GM23338 (cell line): ENCODE measurements at regions not wholly inside any gene's neighbourhood (a gene's known extent, or its start where the extent isn't known, plus 50 kb on each side); places are given as distances from the start of the nearest gene placed in this dataset.

Source experiments
- ATAC-seq: fragments of 200-7000 bp; cut with Tn5 transposase; 3 replicates; pipeline ENCODE4 v1.9.1; 2020
- DNase-seq: peaks from one replicate; pipeline ENCODE4 v3.0.0-alpha.2; 2015; ENCODE audit warnings: low spot score
- H2AFZ ChIP-seq: fragments of 200-600 bp; sonication (generic); 2 replicates; pipeline ENCODE4 v1.8.0; 2016; ENCODE audit warnings: antibody characterized with exemption, mild to moderate bottlenecking, moderate library complexity
- H3F3A ChIP-seq: fragments of 200-600 bp; sonication (generic); replicated peaks from 2 replicates; pipeline ENCODE4 v1.8.0; 2017; ENCODE audit warnings: antibody characterized with exemption, mixed run types, low read depth
- H3K27ac ChIP-seq: fragments of 200-600 bp; sonication (generic); 2 replicates; pipeline ENCODE4 v1.6.1; 2016; ENCODE audit warnings: low read depth
- H3K27me3 ChIP-seq: fragments of 200-600 bp; sonication (generic); 2 replicates; pipeline ENCODE4 v1.8.0; 2016; ENCODE audit warnings: mild to moderate bottlenecking, mixed run types, moderate library complexity; ENCODE audit not compliant: insufficient read depth
- H3K36me3 ChIP-seq: fragments of 200-600 bp; sonication (generic); 2 replicates; pipeline ENCODE4 v1.8.0; 2016; ENCODE audit warnings: mild to moderate bottlenecking; ENCODE audit not compliant: insufficient read depth
- H3K4me1 ChIP-seq: fragments of 200-600 bp; sonication (generic); 2 replicates; pipeline ENCODE4 v1.8.0; 2016; ENCODE audit warnings: mild to moderate bottlenecking, moderate library complexity; ENCODE audit not compliant: insufficient read depth
- H3K4me2 ChIP-seq: fragments of 200-600 bp; sonication (generic); 2 replicates; pipeline ENCODE4 v1.7.1; 2017; ENCODE audit warnings: mixed run types
- H3K4me3 ChIP-seq: fragments of 200-600 bp; sonication (generic); 2 replicates; pipeline ENCODE4 v1.6.1; 2016; ENCODE audit warnings: mixed run types
- H3K79me2 ChIP-seq: fragments of 200-600 bp; sonication (generic); replicated peaks from 2 replicates; pipeline ENCODE4 v1.8.0; 2017; ENCODE audit warnings: mild to moderate bottlenecking; ENCODE audit not compliant: insufficient read depth
- H3K9me2 ChIP-seq: fragments of 200-600 bp; sonication (generic); 2 replicates; pipeline ENCODE4 v1.8.0; 2017; ENCODE audit not compliant: insufficient read depth
- H4K20me1 ChIP-seq: fragments of 200-600 bp; sonication (generic); replicated peaks from 2 replicates; pipeline ENCODE4 v1.8.0; 2017; ENCODE audit warnings: mild to moderate bottlenecking; ENCODE audit not compliant: insufficient read depth
- H3K27ac Mint-ChIP-seq: 2 replicates; pipeline ENCODE4 v1.8.0; 2020; ENCODE audit warnings: inconsistent platforms, mild to moderate bottlenecking, moderate library complexity, mixed read lengths
- H3K27me3 Mint-ChIP-seq: 3 replicates; pipeline ENCODE4 v1.8.0; 2022; ENCODE audit warnings: low read depth, mild to moderate bottlenecking, moderate library complexity, mixed read lengths, inconsistent platforms; ENCODE audit not compliant: insufficient read depth, poor library complexity
- H3K36me3 Mint-ChIP-seq: 3 replicates; pipeline ENCODE4 v1.8.0; 2021; ENCODE audit warnings: low read depth, mild to moderate bottlenecking, inconsistent platforms, moderate library complexity, mixed read lengths
- H3K4me1 Mint-ChIP-seq: 3 replicates; pipeline ENCODE4 v1.8.0; 2020; ENCODE audit warnings: mild to moderate bottlenecking, inconsistent platforms, mixed read lengths
- H3K4me3 Mint-ChIP-seq: 3 replicates; pipeline ENCODE4 v1.8.0; 2021; ENCODE audit warnings: moderate library complexity, mild to moderate bottlenecking, inconsistent platforms, mixed read lengths
- H3K9me3 Mint-ChIP-seq: 3 replicates; pipeline ENCODE4 v1.8.0; 2020; ENCODE audit warnings: moderate library complexity, mild to moderate bottlenecking, inconsistent platforms, mixed read lengths
- CREB1 ChIP-seq: fragments of 250-450 bp; sonication (Bioruptor Pico); IDR thresholded peaks from 2 replicates; pipeline ENCODE4 v1.5.0; 2020; ENCODE audit warnings: low read depth, mild to moderate bottlenecking, moderate library complexity
- ETS1 ChIP-seq: IDR thresholded peaks from 2 replicates; pipeline ENCODE4 v1.6.1; 2016; ENCODE audit warnings: antibody characterized with exemption
- REST ChIP-seq: IDR thresholded peaks from one replicate; pipeline ENCODE4 v1.6.1; 2018; ENCODE audit warnings: antibody characterized with exemption; ENCODE audit not compliant: unreplicated experiment
- STAT1 ChIP-seq: IDR thresholded peaks from one replicate; pipeline ENCODE4 v1.6.1; 2016; ENCODE audit warnings: antibody characterized with exemption; ENCODE audit not compliant: unreplicated experiment
- ZNF331 ChIP-seq: fragments of 250-450 bp; sonication (Bioruptor Pico); IDR thresholded peaks from 2 replicates; pipeline ENCODE4 v1.5.0; 2020; ENCODE audit warnings: low read depth, mild to moderate bottlenecking, moderate library complexity
- ZNF462 ChIP-seq: fragments of 250-450 bp; sonication (Bioruptor Pico); IDR thresholded peaks from 2 replicates; pipeline ENCODE4 v1.5.0; 2020; ENCODE audit warnings: mild to moderate bottlenecking, moderate library complexity
- TF ChIP-seq, protein P1 (sequence below), 2 experiments: fragments of 200-600 bp in 1 of 2; sonication (generic) in 1 of 2; conservative IDR thresholded peaks; 2 replicates each; pipeline versions ENCODE4 v1.5.1 to v1.6.1; 2016 to 2017; ENCODE audit warnings: antibody characterized with exemption in 2 of 2, low read depth in 2 of 2, mild to moderate bottlenecking in 2 of 2, moderate library complexity in 1 of 2

GRCh38 chr5:135266975-135267374 lies 132.1 kb downstream of the MACROH2A1 start:
- TF ChIP-seq ZNF331 (no peak), STAT1 (no peak)
- TF ChIP-seq, protein P1, sequence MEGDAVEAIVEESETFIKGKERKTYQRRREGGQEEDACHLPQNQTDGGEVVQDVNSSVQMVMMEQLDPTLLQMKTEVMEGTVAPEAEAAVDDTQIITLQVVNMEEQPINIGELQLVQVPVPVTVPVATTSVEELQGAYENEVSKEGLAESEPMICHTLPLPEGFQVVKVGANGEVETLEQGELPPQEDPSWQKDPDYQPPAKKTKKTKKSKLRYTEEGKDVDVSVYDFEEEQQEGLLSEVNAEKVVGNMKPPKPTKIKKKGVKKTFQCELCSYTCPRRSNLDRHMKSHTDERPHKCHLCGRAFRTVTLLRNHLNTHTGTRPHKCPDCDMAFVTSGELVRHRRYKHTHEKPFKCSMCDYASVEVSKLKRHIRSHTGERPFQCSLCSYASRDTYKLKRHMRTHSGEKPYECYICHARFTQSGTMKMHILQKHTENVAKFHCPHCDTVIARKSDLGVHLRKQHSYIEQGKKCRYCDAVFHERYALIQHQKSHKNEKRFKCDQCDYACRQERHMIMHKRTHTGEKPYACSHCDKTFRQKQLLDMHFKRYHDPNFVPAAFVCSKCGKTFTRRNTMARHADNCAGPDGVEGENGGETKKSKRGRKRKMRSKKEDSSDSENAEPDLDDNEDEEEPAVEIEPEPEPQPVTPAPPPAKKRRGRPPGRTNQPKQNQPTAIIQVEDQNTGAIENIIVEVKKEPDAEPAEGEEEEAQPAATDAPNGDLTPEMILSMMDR (conservative IDR thresholded peaks at IDR 0.05; ENCODE audit: low read depth in 2 of 2) = no peak
- ATAC-seq = no peak
- no peaks in the 10 kb centered on the region for H3K36me3 Mint-ChIP-seq
- no peak overlapping the region for H3K27ac Mint-ChIP-seq
- H3K27ac ChIP-seq = no peak overlapping the region
- no peak overlapping the region for H3K4me3 Mint-ChIP-seq
- no peaks in the 10 kb centered on the region for H3K9me2 ChIP-seq
- H2AFZ ChIP-seq = peak overlapping the region; percentile 84
- H3K4me2 ChIP-seq = no peak overlapping the region
- no peaks in the 10 kb centered on the region for H3K36me3 ChIP-seq
- no peak overlapping the region for H3K4me3 ChIP-seq
- H3K79me2 ChIP-seq = no peaks in the 10 kb centered on the region
- no peak for DNase-seq
- H3F3A ChIP-seq = no peaks in the 10 kb centered on the region
- H3K9me3 Mint-ChIP-seq = no peaks in the 10 kb centered on the region
- no peaks in the 10 kb centered on the region for H3K4me1 ChIP-seq
- H3K4me1 Mint-ChIP-seq = 0 out of 3 replicates have a peak, but pooled peaks cover 3% of the 10 kb centered on the region
- H3K27me3 Mint-ChIP-seq = peaks cover 2% of the 10 kb centered on the region
- no peaks in the 10 kb centered on the region for H4K20me1 ChIP-seq
- no peaks in the 10 kb centered on the region for H3K27me3 ChIP-seq

- Histone ChIP-seq H3K27me3 (no peaks in the 10 kb centered on the region), H3F3A (no peaks in the 10 kb centered on the region), H3K4me3 (no peak overlapping the region), H2AFZ (peak overlapping the region; percentile 84), H3K79me2 (no peaks in the 10 kb centered on the region), H4K20me1 (no peaks in the 10 kb centered on the region), H3K36me3 (no peaks in the 10 kb centered on the region), H3K27ac (no peak overlapping the region), H3K9me2 (no peaks in the 10 kb centered on the region), H3K4me1 (no peaks in the 10 kb centered on the region), H3K4me2 (no peak overlapping the region)
- no peak for ATAC-seq
- Mint-ChIP-seq H3K27me3 (peaks cover 2% of the 10 kb centered on the region), H3K36me3 (no peaks in the 10 kb centered on the region), H3K27ac (no peak overlapping the region), H3K9me3 (no peaks in the 10 kb centered on the region), H3K4me3 (no peak overlapping the region), H3K4me1 (0 out of 3 replicates have a peak, but pooled peaks cover 3% of the 10 kb centered on the region)
- TF ChIP-seq REST (no peak), ETS1 (no peak), STAT1 (no peak), ZNF462 (CRISPR knock-in tag) (no peak), CREB1 (CRISPR knock-in tag) (no peak)
- no peak for DNase-seq
Measured at GRCh38 chr5:135266303-135266635, 132.8 kb downstream of the MACROH2A1 start.
